ENCODE measurements at regions not wholly inside any gene's neighbourhood (a gene's known extent, or its start where the extent isn't known, plus 50 kb on each side); places are given as distances from the start of the nearest gene placed in this dataset.

GRCh38 chr13:22107549-22107948, 436.7 kb downstream of the FGF9 start:
- Histone ChIP-seq H3K27ac (no peak overlapping the region), H3K4me3 (no peak overlapping the region)

GRCh38 chr13:22108283-22108942, 437.5 kb downstream of the FGF9 start:
- Histone ChIP-seq H3K27ac (no peak overlapping the region), H3K4me3 (no peak overlapping the region)

GRCh38 chr13:22108979-22109378, 438.1 kb downstream of the FGF9 start:
- no peak overlapping the region for H3K27ac ChIP-seq
- no peak overlapping the region for H3K4me3 ChIP-seq

GRCh38 chr13:22110368-22110767, 439.5 kb downstream of the FGF9 start:
- no peak overlapping the region for H3K4me3 ChIP-seq

GRCh38 chr13:22111152-22111783, 440.4 kb downstream of the FGF9 start:
- H3K27ac ChIP-seq, result no peak overlapping the region

More at GRCh38 chr13:22110368-22110767, 439.5 kb downstream of the FGF9 start:
- no peak overlapping the region for H3K27ac ChIP-seq

GRCh38 chr13:22111961-22112360, 441.1 kb downstream of the FGF9 start:
- Histone ChIP-seq H3K27ac (no peak overlapping the region), H3K4me3 (no peak overlapping the region)

More at GRCh38 chr13:22111152-22111783, 440.4 kb downstream of the FGF9 start:
- no peak overlapping the region for H3K4me3 ChIP-seq

GRCh38 chr13:22112956-22113745, 442.3 kb downstream of the FGF9 start:
- H3K27ac ChIP-seq, result no peak overlapping the region

GRCh38 chr13:22114630-22115311, 443.9 kb downstream of the FGF9 start:
- peak overlapping the region in 1 of 21 experiments; percentile 39 for H3K27ac ChIP-seq
- H3K4me3 ChIP-seq, result no peak overlapping the region

More at GRCh38 chr13:22112956-22113745, 442.3 kb downstream of the FGF9 start:
- no peak overlapping the region for H3K4me3 ChIP-seq

GRCh38 chr13:22118158-22118557, 447.3 kb downstream of the FGF9 start:
- Histone ChIP-seq H3K27ac (no peak overlapping the region), H3K4me3 (no peak overlapping the region)

- Histone ChIP-seq H3K27ac (no peak overlapping the region), H3K4me3 (no peak overlapping the region)
These were observed 449.8 kb downstream of the FGF9 start for GRCh38 chr13:22120646-22121045.

GRCh38 chr13:22121146-22121739, 450.4 kb downstream of the FGF9 start:
- no peak overlapping the region for H3K4me3 ChIP-seq
- no peak overlapping the region for H3K27ac ChIP-seq

- Histone ChIP-seq H3K4me3 (no peak overlapping the region), H3K27ac (no peak overlapping the region)
These were observed 455.7 kb downstream of the FGF9 start for GRCh38 chr13:22126433-22127021.

- Histone ChIP-seq H3K4me3 (no peak overlapping the region), H3K27ac (no peak overlapping the region)
These were observed 456.6 kb downstream of the FGF9 start for GRCh38 chr13:22127277-22128164.

- Histone ChIP-seq H3K4me3 (no peak overlapping the region), H3K27ac (no peak overlapping the region)
These were observed 457.9 kb downstream of the FGF9 start for GRCh38 chr13:22128441-22129408.

- no peak overlapping the region for H3K27ac ChIP-seq
- H3K4me3 ChIP-seq, result no peak overlapping the region
These were observed 459.4 kb downstream of the FGF9 start for GRCh38 chr13:22130254-22130653.

GRCh38 chr13:22134261-22134660, 463.4 kb downstream of the FGF9 start:
- Histone ChIP-seq H3K27ac (no peak overlapping the region), H3K4me3 (no peak overlapping the region)

- Histone ChIP-seq H3K4me3 (no peak overlapping the region), H3K27ac (no peak overlapping the region)
These were observed 464.6 kb downstream of the FGF9 start for GRCh38 chr13:22135446-22135845.
